Astrocyte (in vitro differentiated cells and primary cell): ENCODE measurements at regions not wholly inside any gene's neighbourhood (a gene's known extent, or its start where the extent isn't known, plus 50 kb on each side); places are given as distances from the start of the nearest gene placed in this dataset.

Source experiments
- DNase-seq: peaks from one replicate; pipeline ENCODE4 v3.0.0-alpha.2; 2010; ENCODE audit warnings: low read depth
- FAIRE-seq: peaks from 2 replicates; lab custom pipeline; 2011; peaks lifted over from hg19 to GRCh38; lab: Jason Lieb, UNC
- H2AFZ ChIP-seq: 2 replicates; pipeline ENCODE4 v1.6.0; 2012; ENCODE audit warnings: low read depth, low read length, inconsistent platforms
- H3K27ac ChIP-seq: 2 replicates; pipeline ENCODE4 v1.5.1; 2011; ENCODE audit warnings: low read depth, low read length, inconsistent platforms
- H3K27me3 ChIP-seq: 2 replicates; pipeline ENCODE4 v1.6.0; 2011; ENCODE audit warnings: low read length, inconsistent platforms; ENCODE audit not compliant: insufficient read depth
- H3K36me3 ChIP-seq: 2 replicates; pipeline ENCODE4 v1.5.1; 2011; ENCODE audit warnings: low read length, inconsistent platforms; ENCODE audit not compliant: insufficient read depth
- H3K4me1 ChIP-seq: 2 replicates; pipeline ENCODE4 v1.5.1; 2011; ENCODE audit warnings: low read length, inconsistent platforms; ENCODE audit not compliant: insufficient read depth
- H3K4me2 ChIP-seq: 2 replicates; pipeline ENCODE4 v1.6.0; 2012; ENCODE audit warnings: low read length, inconsistent platforms
- H3K4me3 ChIP-seq: 2 replicates; pipeline ENCODE4 v1.5.1; 2011; ENCODE audit warnings: low read depth, mild to moderate bottlenecking, low read length, inconsistent platforms; ENCODE audit not compliant: insufficient read depth
- H3K79me2 ChIP-seq: 2 replicates; pipeline ENCODE4 v1.6.0; 2012; ENCODE audit warnings: mild to moderate bottlenecking, low read length, inconsistent platforms; ENCODE audit not compliant: insufficient read depth
- H3K9ac ChIP-seq: 2 replicates; pipeline ENCODE4 v1.6.0; 2012; ENCODE audit warnings: mild to moderate bottlenecking, low read length, inconsistent platforms
- H3K9me3 ChIP-seq: 2 replicates; pipeline ENCODE4 v1.5.1; 2012; ENCODE audit warnings: low read depth, mild to moderate bottlenecking, low read length, inconsistent platforms; ENCODE audit not compliant: insufficient read depth
- H4K20me1 ChIP-seq: 2 replicates; pipeline ENCODE4 v1.6.0; 2012; ENCODE audit warnings: low read length, inconsistent platforms; ENCODE audit not compliant: insufficient read depth
- H3K27ac Mint-ChIP-seq: one replicate; pipeline ENCODE4 v1.8.0; 2021; ENCODE audit warnings: mild to moderate bottlenecking, mixed read lengths; ENCODE audit not compliant: unreplicated experiment
- H3K27me3 Mint-ChIP-seq: one replicate; pipeline ENCODE4 v1.8.0; 2021; ENCODE audit warnings: low read depth, mixed read lengths; ENCODE audit not compliant: unreplicated experiment
- H3K36me3 Mint-ChIP-seq: one replicate; pipeline ENCODE4 v1.8.0; 2021; ENCODE audit warnings: low read depth, mixed read lengths; ENCODE audit not compliant: unreplicated experiment
- H3K4me1 Mint-ChIP-seq: one replicate; pipeline ENCODE4 v1.8.0; 2021; ENCODE audit warnings: low read depth, mixed read lengths; ENCODE audit not compliant: unreplicated experiment
- H3K4me3 Mint-ChIP-seq: one replicate; pipeline ENCODE4 v1.8.0; 2021; ENCODE audit warnings: mild to moderate bottlenecking, moderate library complexity, mixed read lengths; ENCODE audit not compliant: unreplicated experiment
- H3K9me3 Mint-ChIP-seq: one replicate; pipeline ENCODE4 v1.8.0; 2021; ENCODE audit warnings: mild to moderate bottlenecking, mixed read lengths; ENCODE audit not compliant: unreplicated experiment
- EZH2 ChIP-seq: IDR thresholded peaks from 2 replicates; pipeline ENCODE4 v1.6.1; 2012; ENCODE audit warnings: mild to moderate bottlenecking, low read length, inconsistent platforms; ENCODE audit not compliant: insufficient read depth
- TF ChIP-seq, protein P1 (sequence below): IDR thresholded peaks from 2 replicates; pipeline ENCODE4 v1.5.1; 2011; ENCODE audit warnings: low read depth, mild to moderate bottlenecking, inconsistent platforms, low read length, moderate library complexity; ENCODE audit not compliant: insufficient read depth

DNA sequence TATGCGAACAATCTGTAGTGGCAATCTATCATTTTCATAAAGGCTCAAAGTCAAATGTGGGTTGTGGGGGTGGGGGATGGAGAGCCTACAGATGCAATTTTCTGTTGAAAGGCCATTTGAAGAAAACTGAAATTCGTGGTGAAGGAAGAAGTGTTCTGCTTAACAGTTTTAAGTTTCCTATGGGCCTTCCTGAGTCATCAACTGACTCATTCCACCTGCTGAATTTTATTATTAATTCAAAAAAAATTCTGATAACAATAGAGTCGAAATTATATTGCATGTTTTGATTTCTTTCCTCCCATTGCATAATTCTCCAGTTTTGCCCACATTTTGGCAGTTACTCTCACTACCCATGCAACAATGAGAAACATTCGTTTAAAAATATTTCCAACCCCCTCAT, 622.3 kb upstream of the ARID1B start:
- H3K4me1 ChIP-seq = no peaks in the 10 kb centered on the region
- no peak for DNase-seq
- no peak overlapping the region for H3K27ac ChIP-seq
- no peaks in the 10 kb centered on the region for H3K27me3 ChIP-seq
- no peaks in the 10 kb centered on the region for H3K27me3 Mint-ChIP-seq
- H3K4me3 ChIP-seq = no peak overlapping the region
- no peaks in the 10 kb centered on the region for H3K36me3 ChIP-seq
- FAIRE-seq = no peak
- TF ChIP-seq, protein P1, sequence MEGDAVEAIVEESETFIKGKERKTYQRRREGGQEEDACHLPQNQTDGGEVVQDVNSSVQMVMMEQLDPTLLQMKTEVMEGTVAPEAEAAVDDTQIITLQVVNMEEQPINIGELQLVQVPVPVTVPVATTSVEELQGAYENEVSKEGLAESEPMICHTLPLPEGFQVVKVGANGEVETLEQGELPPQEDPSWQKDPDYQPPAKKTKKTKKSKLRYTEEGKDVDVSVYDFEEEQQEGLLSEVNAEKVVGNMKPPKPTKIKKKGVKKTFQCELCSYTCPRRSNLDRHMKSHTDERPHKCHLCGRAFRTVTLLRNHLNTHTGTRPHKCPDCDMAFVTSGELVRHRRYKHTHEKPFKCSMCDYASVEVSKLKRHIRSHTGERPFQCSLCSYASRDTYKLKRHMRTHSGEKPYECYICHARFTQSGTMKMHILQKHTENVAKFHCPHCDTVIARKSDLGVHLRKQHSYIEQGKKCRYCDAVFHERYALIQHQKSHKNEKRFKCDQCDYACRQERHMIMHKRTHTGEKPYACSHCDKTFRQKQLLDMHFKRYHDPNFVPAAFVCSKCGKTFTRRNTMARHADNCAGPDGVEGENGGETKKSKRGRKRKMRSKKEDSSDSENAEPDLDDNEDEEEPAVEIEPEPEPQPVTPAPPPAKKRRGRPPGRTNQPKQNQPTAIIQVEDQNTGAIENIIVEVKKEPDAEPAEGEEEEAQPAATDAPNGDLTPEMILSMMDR = no peak
- no peak for TF ChIP-seq EZH2
- H3K4me2 ChIP-seq = no peak overlapping the region
- H3K36me3 Mint-ChIP-seq = no peaks in the 10 kb centered on the region
- no peaks in the 10 kb centered on the region for H4K20me1 ChIP-seq
- no peak overlapping the region for H3K4me3 Mint-ChIP-seq
- no peak overlapping the region for H2AFZ ChIP-seq
- H3K9me3 ChIP-seq = no peaks in the 10 kb centered on the region
- H3K9ac ChIP-seq = no peak overlapping the region
- H3K4me1 Mint-ChIP-seq = peaks cover 2% of the 10 kb centered on the region
- no peaks in the 10 kb centered on the region for H3K79me2 ChIP-seq
- H3K9me3 Mint-ChIP-seq = no peaks in the 10 kb centered on the region
- H3K27ac Mint-ChIP-seq = no peak overlapping the region

DNA sequence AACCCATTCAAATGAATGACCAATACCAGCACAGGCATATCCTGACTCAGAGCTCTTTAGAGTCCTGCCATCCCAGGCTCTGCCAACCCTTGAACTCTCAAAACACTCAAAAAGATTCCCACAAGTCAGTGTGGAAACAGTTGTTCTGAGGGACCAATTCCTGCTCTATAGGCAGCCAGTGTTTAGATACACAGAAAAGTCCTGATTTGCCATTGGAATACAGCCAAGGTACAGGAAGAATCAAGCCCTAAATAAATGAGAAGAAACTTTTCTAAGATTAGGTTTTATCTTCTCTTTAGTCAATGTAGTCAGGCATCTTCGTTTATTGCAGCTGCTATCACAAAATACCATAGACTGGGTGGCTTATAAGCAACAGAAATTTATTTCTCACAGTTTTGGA, 626.8 kb upstream of the ARID1B start:
- DNase-seq = no peak
- H3K36me3 Mint-ChIP-seq = no peaks in the 10 kb centered on the region
- Histone ChIP-seq H3K79me2 (no peaks in the 10 kb centered on the region), H2AFZ (no peak overlapping the region), H3K27ac (no peak overlapping the region), H3K4me2 (no peak overlapping the region), H3K9me3 (no peaks in the 10 kb centered on the region), H3K4me1 (no peaks in the 10 kb centered on the region), H3K9ac (no peak overlapping the region), H3K4me3 (no peak overlapping the region), H3K27me3 (no peaks in the 10 kb centered on the region), H3K36me3 (no peaks in the 10 kb centered on the region), H4K20me1 (no peaks in the 10 kb centered on the region)
- no peaks in the 10 kb centered on the region for H3K9me3 Mint-ChIP-seq
- no peak overlapping the region for H3K27ac Mint-ChIP-seq
- FAIRE-seq = no peak
- no peak overlapping the region for H3K4me3 Mint-ChIP-seq
- no peak for TF ChIP-seq EZH2
- TF ChIP-seq, protein P1 = no peak
- H3K4me1 Mint-ChIP-seq = peaks cover 2% of the 10 kb centered on the region
- H3K27me3 Mint-ChIP-seq = peaks cover 13% of the 10 kb centered on the region

DNA sequence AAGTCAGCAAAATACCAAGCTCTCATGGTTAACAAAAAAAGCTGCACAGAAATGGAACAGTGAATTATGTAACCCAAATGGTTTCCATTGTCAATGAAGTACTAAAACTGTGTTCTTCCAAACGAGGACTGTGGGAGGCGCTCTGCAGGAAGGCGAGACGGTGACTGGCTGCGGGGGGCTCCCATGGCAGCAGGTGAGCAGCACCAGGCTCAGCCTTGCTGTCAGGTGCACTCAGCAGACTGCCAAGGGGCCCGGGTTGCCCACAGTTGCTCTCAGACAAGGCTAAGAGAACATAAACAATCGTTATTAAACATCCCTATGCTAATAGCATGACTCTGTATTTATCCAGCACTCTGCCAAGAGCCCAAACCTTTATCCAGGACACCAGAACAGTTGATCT, 630.3 kb upstream of the ARID1B start:
- no peak overlapping the region for H3K4me2 ChIP-seq
- H2AFZ ChIP-seq = no peak overlapping the region
- no peak overlapping the region for H3K4me3 Mint-ChIP-seq
- no peak for FAIRE-seq
- no peaks in the 10 kb centered on the region for H4K20me1 ChIP-seq
- peaks cover 15% of the 10 kb centered on the region for H3K9me3 Mint-ChIP-seq
- peaks cover 2% of the 10 kb centered on the region for H3K36me3 Mint-ChIP-seq
- no peak overlapping the region for H3K4me3 ChIP-seq
- H3K4me1 ChIP-seq = no peaks in the 10 kb centered on the region
- no peaks in the 10 kb centered on the region for H3K79me2 ChIP-seq
- no peak overlapping the region for H3K9ac ChIP-seq
- no peaks in the 10 kb centered on the region for H3K36me3 ChIP-seq
- no peaks in the 10 kb centered on the region for H3K9me3 ChIP-seq
- no peak overlapping the region for H3K27ac ChIP-seq
- no peak for DNase-seq
- no peaks in the 10 kb centered on the region for H3K27me3 ChIP-seq
- no peak for TF ChIP-seq EZH2
- TF ChIP-seq, protein P1 = no peak
- no peaks in the 10 kb centered on the region for H3K4me1 Mint-ChIP-seq
- no peak overlapping the region for H3K27ac Mint-ChIP-seq
- H3K27me3 Mint-ChIP-seq = peaks cover 13% of the 10 kb centered on the region
